NCI-H226 (cell line): ENCODE measurements at regions not wholly inside any gene's neighbourhood (a gene's known extent, or its start where the extent isn't known, plus 50 kb on each side); places are given as distances from the start of the nearest gene placed in this dataset.

ENCODE experiments used
- DNase-seq: peaks from one replicate; pipeline ENCODE4 v3.0.0-alpha.2; 2015

- DNase-seq = no peak
Observed at GRCh38 chr2:40507432-40507831, 55.5 kb upstream of the SLC8A1 start.

GRCh38 chr2:40510304-40510703, 58.4 kb upstream of the SLC8A1 start:
- no peak for DNase-seq

GRCh38 chr2:40511661-40512213, 59.8 kb upstream of the SLC8A1 start:
- no peak for DNase-seq

- no peak for DNase-seq
Observed at GRCh38 chr2:40512256-40512655, 60.4 kb upstream of the SLC8A1 start.

- DNase-seq = no peak
Observed at GRCh38 chr2:40513201-40513600, 61.3 kb upstream of the SLC8A1 start.

GRCh38 chr2:40516604-40517003, 64.7 kb upstream of the SLC8A1 start:
- DNase-seq = no peak

- no peak for DNase-seq
Observed at GRCh38 chr2:40528564-40528963, 76.7 kb upstream of the SLC8A1 start.

GRCh38 chr2:40531359-40531758, 79.5 kb upstream of the SLC8A1 start:
- no peak for DNase-seq

- no peak for DNase-seq
Observed at GRCh38 chr2:40534528-40534927, 82.6 kb upstream of the SLC8A1 start.

GRCh38 chr2:40535972-40536371, 84.1 kb upstream of the SLC8A1 start:
- no peak for DNase-seq

GRCh38 chr2:40540026-40540425, 88.1 kb upstream of the SLC8A1 start:
- DNase-seq = no peak

GRCh38 chr2:40543381-40543780, 91.5 kb upstream of the SLC8A1 start:
- no peak for DNase-seq

GRCh38 chr2:40544072-40544471, 92.2 kb upstream of the SLC8A1 start:
- DNase-seq = no peak

- DNase-seq = no peak
Observed at GRCh38 chr2:40545645-40546044, 93.8 kb upstream of the SLC8A1 start.

GRCh38 chr2:40546439-40547191, 94.7 kb upstream of the SLC8A1 start:
- no peak for DNase-seq

- no peak for DNase-seq
Observed at GRCh38 chr2:40548521-40548920, 96.6 kb upstream of the SLC8A1 start.

GRCh38 chr2:40550085-40550484, 98.2 kb upstream of the SLC8A1 start:
- DNase-seq = no peak

GRCh38 chr2:40551081-40551480, 99.2 kb upstream of the SLC8A1 start:
- no peak for DNase-seq

GRCh38 chr2:40554665-40555294, 102.9 kb upstream of the SLC8A1 start:
- DNase-seq = peak; percentile 6

- no peak for DNase-seq
Observed at GRCh38 chr2:40556293-40556692, 104.4 kb upstream of the SLC8A1 start.

GRCh38 chr2:40556739-40557138, 104.8 kb upstream of the SLC8A1 start:
- no peak for DNase-seq

GRCh38 chr2:40558761-40559160, 106.9 kb upstream of the SLC8A1 start:
- no peak for DNase-seq

- no peak for DNase-seq
Observed at GRCh38 chr2:40559175-40559574, 107.3 kb upstream of the SLC8A1 start.

- no peak for DNase-seq
Observed at GRCh38 chr2:40564184-40564583, 112.3 kb upstream of the SLC8A1 start.

GRCh38 chr2:40579247-40579646, 127.4 kb upstream of the SLC8A1 start:
- no peak for DNase-seq
